ENCODE measurements at regions not wholly inside any gene's neighbourhood (a gene's known extent, or its start where the extent isn't known, plus 50 kb on each side); places are given as distances from the start of the nearest gene placed in this dataset.
"Not testable (repeated sequence)": the region's sequence is repeated elsewhere in the genome, so short reads cannot be mapped to it uniquely, and the experiment has no call there.

DNA sequence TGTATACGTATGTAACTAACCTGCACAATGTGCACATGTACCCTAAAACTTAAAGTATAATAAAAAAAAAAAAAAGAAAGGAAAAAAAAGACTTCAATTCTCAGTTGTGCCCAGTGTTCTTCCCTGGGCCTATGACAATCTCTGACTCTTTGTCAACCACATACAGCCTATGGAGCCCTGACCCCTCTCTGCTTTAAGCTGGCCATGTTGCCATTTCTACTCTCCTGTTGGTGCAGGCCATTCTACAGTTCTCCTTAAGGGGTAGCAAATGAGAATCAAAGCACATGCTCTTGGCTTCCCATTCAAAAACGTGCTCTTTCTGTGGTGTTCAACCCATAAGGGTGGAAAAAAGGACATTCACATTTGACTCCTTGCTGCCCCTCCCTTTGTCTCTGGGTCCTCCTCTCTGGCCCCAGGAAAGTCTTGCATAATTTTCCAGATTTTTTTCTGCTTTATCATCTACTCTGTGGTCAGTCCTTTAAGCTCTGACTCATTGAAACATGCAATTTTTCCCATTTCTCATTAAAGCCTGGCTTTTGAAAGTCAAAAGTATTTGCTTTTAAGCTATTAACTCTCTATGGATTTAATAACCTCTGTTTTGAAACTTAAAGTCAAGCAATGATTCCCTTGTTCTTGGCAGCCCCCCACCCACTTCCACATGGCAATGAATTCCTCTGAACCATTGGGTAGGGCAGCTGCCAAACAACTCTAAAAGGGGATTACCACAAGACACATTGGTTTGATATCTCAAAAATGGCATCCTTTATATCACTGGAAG lies 208.6 kb upstream of the MCHR2 start:
- TF ChIP-seq, protein P1, sequence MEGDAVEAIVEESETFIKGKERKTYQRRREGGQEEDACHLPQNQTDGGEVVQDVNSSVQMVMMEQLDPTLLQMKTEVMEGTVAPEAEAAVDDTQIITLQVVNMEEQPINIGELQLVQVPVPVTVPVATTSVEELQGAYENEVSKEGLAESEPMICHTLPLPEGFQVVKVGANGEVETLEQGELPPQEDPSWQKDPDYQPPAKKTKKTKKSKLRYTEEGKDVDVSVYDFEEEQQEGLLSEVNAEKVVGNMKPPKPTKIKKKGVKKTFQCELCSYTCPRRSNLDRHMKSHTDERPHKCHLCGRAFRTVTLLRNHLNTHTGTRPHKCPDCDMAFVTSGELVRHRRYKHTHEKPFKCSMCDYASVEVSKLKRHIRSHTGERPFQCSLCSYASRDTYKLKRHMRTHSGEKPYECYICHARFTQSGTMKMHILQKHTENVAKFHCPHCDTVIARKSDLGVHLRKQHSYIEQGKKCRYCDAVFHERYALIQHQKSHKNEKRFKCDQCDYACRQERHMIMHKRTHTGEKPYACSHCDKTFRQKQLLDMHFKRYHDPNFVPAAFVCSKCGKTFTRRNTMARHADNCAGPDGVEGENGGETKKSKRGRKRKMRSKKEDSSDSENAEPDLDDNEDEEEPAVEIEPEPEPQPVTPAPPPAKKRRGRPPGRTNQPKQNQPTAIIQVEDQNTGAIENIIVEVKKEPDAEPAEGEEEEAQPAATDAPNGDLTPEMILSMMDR (conservative IDR thresholded peaks at IDR 0.05; ENCODE audit: low read depth, low read length), result no peak
- peak; percentile 95 for DNase-seq (ENCODE audit: low read depth)
- no peak overlapping the region for H3K4me3 ChIP-seq (ENCODE audit: low read depth, low read length)

DNA sequence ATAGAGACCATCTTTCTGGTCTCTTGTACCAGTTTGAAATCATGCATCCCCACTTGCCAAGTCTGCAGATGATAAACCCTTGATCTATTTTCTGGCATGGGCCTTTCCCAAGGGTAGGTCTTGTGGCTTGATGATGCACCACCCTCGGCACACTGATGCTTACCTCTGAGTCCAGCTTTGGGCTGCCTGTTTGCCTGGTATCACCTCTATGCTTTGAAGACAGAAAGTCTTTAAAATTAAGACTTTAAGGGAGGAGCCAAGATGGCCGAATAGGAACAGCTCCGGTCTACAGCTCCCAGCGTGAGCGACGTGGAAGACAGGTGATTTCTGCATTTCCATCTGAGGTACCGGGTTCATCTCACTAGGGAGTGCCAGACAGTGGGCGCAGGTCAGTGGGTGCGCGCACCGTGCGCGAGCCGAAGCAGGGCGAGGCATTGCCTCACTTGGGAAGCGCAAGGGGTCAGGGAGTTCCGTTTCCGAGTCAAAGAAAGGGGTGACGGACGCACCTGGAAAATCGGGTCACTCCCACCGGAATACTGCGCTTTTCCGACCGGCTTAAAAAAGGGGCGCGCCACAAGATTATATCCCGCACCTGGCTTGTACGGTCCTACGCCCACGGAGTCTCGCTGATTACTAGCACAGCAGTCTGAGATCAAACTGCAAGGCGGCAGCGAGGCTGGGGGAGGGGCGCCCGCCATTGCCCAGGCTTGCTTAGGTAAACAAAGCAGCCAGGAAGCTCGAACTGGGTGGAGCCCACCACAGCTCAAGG lies 202.4 kb upstream of the MCHR2 start:
- DNase-seq (ENCODE audit: low read depth); H3K4me3 ChIP-seq (ENCODE audit: low read depth, low read length): not testable (repeated sequence)

DNA sequence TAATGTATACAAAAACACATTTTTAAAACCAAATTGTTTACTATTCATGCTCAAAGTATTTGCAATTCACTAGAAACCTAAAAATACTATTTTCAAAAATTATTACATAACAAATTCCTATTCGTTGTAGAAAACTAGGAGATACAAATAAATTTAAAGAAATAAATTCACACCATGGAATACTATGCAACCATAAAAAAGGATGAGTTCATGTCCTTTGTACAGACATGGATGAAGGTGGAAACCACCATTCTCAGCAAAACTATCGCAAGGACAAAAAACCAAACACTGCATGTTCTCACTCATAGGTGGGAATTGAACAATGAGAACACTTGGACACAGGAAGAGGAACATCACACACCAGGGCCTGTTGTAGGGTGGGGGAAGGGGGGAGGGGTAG lies 201.2 kb upstream of the MCHR2 start:
- H3K4me3 ChIP-seq (ENCODE audit: low read depth, low read length); DNase-seq (ENCODE audit: low read depth): not testable (repeated sequence)

DNA sequence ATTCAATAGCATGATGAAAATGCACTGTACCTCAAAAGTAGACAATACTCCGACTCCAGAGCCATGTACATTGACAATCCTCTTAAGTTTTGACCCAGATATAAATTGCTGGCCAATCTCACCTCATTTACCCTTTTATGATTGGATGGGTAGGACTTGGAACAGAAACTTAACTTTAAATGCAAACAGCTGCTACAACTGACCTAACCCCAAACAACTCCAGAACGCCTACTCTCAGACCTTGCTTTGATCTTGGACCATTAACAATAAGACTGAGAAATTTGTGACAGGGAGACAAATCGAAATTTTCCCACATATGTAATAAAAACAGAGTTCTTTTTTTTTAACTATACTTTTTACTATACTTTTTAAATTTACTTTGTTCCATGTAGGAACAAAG lies 200.5 kb upstream of the MCHR2 start:
- TF ChIP-seq, protein P1 (conservative IDR thresholded peaks at IDR 0.05; ENCODE audit: low read depth, low read length), result no peak
- DNase-seq (ENCODE audit: low read depth), result no peak
- no peak overlapping the region for H3K4me3 ChIP-seq (ENCODE audit: low read depth, low read length)

DNA sequence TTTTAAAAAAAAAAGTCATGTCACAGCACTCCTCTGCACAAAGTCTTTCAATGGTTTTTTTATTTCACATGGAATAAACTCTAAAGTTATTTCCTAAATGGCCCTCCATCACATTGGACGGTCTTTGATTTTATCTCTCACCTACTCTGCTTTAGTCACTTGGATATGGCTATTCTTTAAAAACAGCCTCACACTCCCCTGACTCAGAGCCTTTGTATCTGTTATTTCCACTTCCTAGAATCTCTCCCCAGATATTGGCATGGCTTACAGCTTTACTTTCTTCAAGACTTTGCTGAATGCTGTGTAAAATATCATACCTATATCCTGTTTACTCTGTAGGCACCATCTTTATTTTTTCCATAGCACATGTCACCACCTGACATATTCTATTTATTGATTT lies 194.7 kb upstream of the MCHR2 start:
- DNase-seq (ENCODE audit: low read depth), result no peak
- H3K4me3 ChIP-seq (ENCODE audit: low read depth, low read length), result no peak overlapping the region
- TF ChIP-seq, protein P1 (conservative IDR thresholded peaks at IDR 0.05; ENCODE audit: low read depth, low read length), result no peak

DNA sequence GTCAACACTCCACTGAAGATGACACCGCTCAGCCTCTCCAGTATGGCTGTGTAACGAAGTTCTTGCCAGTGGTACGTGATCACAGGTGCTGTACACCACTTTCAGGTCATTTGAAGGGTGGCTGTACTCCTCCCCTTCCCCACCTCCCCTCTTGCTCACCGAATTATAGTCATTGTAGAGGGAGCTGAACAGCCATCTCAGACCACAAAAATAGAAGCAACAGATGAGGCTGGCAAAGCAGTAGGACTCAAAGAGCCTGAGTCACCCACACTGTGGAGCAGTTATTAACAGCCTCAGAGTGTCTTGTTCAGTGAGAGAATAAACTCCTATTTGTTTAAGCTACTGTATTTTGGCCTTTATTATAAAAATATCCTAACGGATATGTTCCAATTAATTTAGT lies 192.5 kb upstream of the MCHR2 start:
- no peak overlapping the region for H3K4me3 ChIP-seq (ENCODE audit: low read depth, low read length)
- TF ChIP-seq, protein P1 (conservative IDR thresholded peaks at IDR 0.05; ENCODE audit: low read depth, low read length), result no peak
- no peak for DNase-seq (ENCODE audit: low read depth)

DNA sequence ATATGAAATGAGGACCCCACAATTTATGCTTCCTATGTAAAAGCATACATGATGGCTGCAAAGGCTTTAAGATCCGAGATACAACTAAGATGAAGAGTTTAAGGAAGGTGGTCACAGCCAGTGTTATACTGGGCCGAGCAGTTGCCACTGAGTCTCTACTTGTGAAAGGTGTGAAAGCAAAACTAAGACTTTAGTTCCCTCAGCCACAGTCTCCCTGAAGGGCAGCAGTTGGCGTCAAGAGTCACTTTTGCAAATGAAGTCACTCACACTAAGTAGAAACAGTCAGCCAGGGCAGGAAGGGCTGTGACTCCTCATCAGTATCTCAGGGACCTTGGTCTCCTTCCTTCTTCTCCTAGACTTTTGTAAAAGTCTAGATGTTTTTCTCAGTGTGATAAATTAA lies 191.6 kb upstream of the MCHR2 start:
- H3K4me3 ChIP-seq (ENCODE audit: low read depth, low read length), result no peak overlapping the region
- TF ChIP-seq, protein P1 (conservative IDR thresholded peaks at IDR 0.05; ENCODE audit: low read depth, low read length), result no peak
- no peak for DNase-seq (ENCODE audit: low read depth)

DNA sequence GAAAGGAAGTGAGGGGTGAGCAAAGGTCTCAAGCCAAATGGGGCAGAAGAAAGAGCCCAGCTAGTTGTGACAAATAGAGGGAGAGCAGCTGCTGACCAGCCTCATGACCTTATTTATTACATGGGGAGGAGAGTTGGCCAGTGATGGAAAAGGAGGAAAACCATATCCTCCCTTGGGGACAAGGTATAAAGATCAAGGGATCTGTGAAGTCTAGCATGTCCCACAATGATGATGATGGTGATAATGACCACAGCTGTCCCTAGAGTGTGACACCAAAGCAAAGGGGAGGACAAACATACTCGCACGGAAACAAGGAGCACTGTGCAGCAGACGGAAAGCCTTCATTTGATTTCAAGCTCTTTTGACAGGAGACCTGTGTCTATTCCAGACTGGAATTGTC lies 190.4 kb upstream of the MCHR2 start:
- TF ChIP-seq, protein P1 (conservative IDR thresholded peaks at IDR 0.05; ENCODE audit: low read depth, low read length), result no peak
- no peak overlapping the region for H3K4me3 ChIP-seq (ENCODE audit: low read depth, low read length)
- DNase-seq (ENCODE audit: low read depth), result no peak

Data from choroid plexus epithelial cell (primary cell).